GM18505 (cell line): ENCODE measurements at regions not wholly inside any gene's neighbourhood (a gene's known extent, or its start where the extent isn't known, plus 50 kb on each side); places are given as distances from the start of the nearest gene placed in this dataset.
"Not testable (repeated sequence)": the region's sequence is repeated elsewhere in the genome, so short reads cannot be mapped to it uniquely, and the experiment has no call there.

Source experiments
- ATAC-seq: cut with Tn5 transposase; IDR thresholded peaks from one replicate; pipeline ENCODE4 v1.9.1; 2021; ENCODE audit not compliant: unreplicated experiment
- POLR2A ChIP-seq: IDR thresholded peaks from 4 replicates; pipeline ENCODE4 v1.6.1; 2011; ENCODE audit warnings: borderline replicate concordance; ENCODE audit not compliant: insufficient read depth, insufficient read length; ENCODE audit errors: extremely low read depth

DNA sequence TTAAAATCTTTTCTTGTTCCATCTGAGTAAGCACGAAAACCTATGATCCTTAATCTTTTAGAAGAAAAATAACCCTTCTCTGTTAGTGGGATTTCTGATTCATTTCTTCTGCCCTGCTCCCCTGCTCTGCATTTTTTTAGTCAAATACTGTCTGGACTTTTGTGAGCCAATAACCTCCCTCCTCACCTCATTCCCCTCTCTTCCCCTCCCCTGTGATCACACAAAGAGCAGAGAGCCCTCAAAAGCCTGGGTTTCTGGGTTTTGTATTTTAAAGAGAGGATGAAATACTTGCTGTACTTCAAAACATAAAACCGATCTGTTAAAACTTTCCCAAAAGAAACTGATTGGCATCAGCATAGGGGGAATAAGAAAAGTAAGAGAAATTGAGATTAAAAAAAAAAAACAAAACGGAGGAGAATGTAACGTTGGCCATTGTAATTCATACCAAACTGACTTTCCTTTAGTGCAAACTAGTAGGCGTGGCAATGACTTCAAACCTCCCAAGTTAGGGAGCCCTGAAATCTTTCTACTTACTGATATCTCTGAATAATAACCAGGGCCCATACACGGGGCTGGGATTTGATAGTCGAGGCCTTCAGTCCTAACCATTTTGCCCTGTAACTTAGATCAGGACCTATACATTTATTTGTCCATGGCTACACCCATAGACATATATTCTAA, 232.9 kb downstream of the TM9SF2 start:
- ATAC-seq: no peak
- TF ChIP-seq POLR2A: no peak

DNA sequence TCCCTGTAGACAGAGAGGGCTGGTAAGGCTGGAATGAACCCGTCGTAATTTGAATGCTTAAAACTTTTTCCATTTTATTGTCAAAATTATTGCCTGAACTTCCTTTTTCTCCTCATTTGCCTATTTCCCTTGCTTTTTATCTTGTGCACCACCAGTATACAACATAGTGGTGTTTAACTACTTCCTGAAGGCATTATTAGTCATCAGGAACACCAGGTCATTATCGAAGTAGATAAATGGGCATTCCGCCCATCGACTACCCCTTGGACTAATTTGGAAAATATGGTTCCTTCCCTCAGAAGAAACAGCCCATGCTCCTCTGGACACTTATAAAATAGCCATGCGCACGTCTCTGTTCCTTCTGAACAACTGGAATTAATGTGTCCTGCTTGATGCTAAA, 232.1 kb downstream of the TM9SF2 start:
- TF ChIP-seq POLR2A: no peak
- ATAC-seq: no peak

DNA sequence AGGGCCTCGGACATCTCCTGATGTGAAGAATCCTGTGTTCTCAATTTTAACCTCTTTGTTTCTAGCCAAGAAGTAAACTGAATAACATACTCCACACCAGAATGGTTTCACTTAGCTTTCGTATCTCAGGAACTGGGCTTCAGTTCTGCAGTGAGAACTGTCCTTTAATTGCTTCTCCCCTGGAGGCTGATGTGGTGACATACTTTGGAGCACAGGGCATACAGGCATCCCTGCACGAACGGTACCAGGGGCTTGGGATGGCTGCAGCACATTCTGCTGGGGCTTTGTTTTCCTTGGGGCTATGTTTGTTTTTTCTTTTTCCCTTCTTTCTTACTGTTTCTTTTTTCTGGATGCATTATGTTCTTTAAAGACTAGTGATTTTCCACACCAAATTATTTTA, 230.5 kb downstream of the TM9SF2 start:
- ATAC-seq: no peak
- TF ChIP-seq POLR2A: no peak

DNA sequence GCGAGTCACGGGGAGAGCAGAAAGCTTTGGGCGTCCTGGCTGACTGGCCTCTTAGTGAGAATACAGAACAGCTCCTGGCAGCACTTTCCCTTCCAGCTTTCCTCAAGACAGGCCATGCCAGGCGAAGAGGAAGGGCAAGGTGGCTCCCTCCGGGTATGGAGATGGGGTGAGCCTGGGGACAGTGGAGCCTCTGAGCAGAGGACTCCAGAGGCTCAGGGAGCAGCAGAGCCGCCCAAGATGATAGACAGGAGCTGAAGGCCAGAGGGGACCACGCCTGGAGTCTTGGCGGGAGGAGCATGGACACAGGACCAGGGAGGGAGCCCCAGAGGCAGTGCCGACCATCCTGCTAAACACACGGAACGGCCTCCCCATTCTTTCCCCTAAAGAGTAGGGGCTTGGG, 229.1 kb downstream of the TM9SF2 start:
- TF ChIP-seq POLR2A: no peak
- ATAC-seq: no peak

DNA sequence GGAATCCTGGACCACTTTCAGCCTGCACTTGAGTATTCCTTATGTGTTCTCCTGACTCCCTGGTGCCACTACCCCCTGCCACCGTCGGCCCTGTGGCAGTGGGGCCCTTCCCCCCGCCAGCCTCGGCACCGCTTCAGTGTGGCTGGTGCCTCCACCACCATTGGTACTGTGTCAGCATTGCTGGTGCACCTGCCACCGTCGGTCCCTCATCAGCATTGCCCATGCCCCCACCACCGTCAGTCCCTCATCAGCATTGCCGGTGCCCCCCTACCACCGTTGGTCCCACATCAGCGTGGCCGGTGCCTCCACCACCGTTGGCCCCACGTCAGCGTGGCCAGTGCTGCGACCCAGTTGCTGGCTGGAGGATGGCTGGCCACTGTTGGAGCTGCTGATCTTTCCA, 228.5 kb downstream of the TM9SF2 start:
- TF ChIP-seq POLR2A: no peak

DNA sequence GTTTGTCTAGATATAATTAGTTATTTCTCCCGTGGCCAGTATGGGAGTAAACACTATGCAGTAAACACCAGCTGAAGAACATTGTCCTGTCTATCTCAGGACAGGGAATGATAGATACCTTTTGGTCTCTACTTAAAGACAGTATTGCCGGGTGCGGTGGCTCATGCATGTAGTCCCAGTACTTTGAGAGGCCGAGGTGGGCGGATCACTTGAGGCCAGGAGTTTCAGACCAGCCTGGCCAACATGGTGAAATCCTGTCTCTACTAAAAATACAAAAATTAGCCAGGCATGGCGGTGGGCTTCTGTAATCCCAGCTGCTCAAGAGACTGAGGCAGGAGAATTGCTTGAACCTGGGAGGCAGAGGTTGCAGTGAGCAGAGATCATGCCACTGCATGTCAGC, 226.4 kb downstream of the TM9SF2 start:
- ATAC-seq: not testable (repeated sequence)

More for the DNA sequence above, 228.5 kb downstream of the TM9SF2 start:
- no peak for ATAC-seq

DNA sequence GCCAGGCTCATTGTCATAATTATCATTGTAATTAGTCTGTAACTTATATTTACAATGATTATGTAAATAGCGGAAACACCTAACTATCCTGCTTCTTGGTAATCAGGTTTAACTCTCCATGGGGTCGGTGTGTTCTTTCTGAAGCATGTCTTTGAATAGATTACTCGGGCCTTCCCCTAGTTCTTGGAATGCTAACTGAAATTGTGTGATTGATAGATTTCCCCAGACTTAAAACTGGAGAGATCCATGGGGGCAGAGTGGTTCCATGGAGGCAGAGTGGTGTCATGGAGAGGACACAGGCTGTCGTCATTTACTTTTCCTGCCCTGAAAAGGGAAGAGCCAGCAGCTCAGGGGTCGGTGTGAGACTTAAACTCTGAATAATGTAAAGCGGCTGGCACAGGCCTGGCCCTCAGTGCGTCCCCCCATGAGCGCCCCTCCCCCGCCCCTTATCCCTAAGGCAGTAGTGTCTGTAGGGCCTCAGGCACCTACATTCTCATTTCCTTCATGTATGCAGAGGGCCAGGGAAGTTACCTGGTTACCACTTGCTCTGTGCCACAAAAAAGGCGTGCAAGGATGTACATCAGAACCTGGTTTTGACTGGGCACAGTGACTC, 225.1 kb downstream of the TM9SF2 start:
- TF ChIP-seq POLR2A: no peak
- ATAC-seq: no peak

DNA sequence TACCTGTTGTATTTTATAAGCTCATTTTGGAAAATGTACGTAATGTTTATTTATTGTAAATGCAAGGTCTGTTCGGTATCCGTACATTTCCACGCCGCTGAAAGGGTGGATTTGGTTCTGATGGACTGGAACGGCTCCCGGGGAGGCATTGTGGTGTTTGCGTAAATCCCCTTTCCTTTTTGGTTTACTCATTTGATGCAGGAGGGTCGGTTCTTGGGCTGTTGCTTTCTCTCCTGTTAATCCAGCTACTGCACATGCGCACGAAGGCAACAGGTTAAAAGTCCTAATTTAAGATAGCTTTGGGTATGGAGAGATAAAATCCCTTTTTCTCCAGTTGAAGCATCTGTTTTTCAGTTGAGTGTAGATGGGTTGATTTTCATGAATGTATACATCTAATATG, 224.4 kb downstream of the TM9SF2 start:
- ATAC-seq: no peak
- no peak for TF ChIP-seq POLR2A

DNA sequence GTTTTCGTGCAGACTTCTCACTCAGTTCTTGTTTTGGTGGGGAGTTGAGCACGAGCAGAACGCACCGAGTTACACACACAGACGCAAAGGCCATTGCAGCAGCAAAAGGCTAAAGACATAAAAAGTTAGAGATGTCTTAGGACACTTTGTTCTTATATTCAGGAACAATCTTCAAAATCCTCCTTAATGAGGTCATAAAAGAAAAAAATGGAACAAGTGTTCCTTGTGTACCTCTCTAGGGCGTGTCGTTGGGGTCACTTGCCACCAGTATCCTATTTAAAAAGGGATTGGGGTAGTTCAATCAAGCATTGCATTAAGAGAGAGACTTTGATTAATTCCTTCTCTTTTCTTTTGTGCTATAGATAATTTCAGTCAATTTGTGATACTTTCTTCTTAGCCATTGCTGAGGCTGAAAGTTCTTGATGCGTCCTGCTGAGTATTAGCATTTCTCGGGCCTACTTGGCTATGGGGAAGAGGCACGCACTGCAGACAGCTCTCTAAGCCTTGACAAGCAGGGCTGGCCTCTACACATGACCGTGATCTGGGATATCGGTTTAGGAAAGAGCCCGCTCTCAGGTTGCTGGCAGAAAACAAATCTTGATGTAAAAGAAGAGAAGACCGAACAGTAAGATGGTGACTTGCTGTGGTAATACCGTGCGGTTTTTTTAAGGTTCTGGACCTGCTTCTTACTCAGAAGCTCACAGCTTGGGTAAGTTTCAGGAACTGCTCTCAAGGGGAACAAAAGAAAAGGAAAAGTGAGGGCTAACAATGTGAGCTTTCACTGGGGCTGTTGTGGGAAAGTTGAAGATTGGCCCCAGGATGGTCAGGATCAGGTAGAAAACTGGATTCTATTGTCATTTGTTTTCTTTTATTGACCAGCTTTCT, 223.6 kb downstream of the TM9SF2 start:
- ATAC-seq: no peak
- TF ChIP-seq POLR2A: no peak

DNA sequence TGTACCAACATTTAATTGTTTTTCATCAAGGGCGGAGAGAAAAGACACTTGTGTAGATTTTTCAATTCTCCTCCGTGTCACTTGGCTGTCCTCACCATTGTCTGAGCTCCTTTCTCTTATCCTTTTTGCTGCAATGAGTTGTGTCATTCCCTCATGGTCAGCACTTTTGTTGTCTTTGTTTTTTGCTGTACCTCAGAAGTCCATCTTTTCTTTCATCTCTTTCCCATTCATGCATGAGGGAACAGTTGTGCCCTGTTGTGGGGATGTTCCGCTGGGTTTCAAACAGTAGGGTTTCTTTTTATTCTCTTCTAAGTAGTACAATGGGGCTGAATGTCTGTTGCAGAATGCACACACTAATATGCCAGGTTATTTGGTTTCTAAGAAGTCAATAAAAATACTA, 222.6 kb downstream of the TM9SF2 start:
- no peak for ATAC-seq
- TF ChIP-seq POLR2A: no peak

DNA sequence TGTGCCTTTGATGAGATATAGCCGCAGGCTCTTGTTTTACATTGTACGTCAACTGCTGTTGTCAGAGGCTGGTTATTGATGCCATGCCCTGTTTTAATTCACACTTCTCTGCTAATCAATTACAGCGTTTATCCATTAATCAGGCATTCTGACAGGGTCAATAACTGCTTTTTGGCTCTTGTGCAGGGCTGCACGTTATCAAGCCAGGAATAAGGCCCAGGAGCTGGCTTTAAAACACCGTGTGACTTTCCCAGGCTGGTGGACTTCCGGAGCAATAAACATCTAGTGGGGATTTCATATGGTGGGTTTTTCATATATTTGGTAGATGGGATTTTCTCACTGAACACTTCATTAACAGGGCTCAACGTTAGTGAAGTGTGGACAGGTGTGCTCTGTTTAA, 221.7 kb downstream of the TM9SF2 start:
- no peak for ATAC-seq
- no peak for TF ChIP-seq POLR2A

DNA sequence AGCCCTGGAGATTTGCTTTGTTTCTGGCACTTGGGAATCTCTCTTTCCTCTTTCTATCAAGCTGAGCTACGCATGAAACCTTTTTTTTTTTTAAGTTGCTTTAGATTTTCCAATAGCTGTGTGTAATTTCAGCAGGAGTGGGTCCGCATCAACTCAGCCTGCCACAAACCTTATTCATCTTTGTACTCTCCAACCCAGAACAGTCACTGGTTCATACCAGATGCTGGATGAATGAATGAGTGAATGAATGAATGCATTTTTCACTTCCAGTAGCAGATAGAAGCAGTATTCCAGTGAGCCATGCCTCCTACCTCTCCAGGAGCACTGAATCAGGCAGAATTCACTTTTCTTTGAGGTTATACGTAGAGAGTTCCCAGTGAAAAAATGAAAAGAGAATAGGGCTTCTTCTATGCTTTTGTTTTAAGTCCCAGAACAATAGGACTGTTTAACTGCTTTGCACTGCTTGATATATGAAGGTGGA, 221.1 kb downstream of the TM9SF2 start:
- ATAC-seq: no peak

DNA sequence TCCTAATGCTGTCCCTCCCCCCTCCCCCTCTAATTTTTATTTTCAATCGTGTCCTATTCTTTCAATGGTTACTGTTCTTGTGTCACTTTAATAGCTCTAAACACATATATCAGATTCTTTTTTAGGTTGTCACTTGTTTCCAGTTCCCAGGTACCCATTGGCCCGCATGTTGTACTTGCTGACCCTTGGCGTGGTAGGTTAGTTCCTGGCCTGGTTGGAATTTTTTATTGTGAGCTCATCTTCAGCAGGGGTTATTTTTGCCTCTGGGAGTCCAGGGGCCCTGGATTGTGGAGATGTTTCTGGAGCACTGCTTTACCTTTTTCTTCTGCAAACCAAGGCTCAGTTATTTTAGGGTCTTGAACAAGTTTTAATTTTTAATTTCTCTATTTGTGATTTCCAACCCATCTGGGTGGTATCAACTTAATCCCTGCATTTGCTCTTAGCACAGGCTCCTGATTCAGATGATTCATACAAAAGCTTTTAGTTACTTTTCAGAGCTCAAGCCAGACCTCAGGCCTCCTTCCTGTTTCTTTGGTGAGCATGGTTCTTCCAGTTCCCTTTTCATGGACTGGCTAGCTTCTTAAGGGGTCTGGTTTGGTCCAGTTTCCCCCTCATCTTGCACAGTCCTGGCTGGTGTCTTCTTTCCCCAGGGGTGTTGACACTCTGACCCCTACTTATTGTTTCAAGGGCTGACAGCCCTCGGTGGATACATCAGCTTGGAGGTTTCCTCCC, 220.5 kb downstream of the TM9SF2 start:
- no peak for ATAC-seq
- TF ChIP-seq POLR2A: no peak

More for the DNA sequence above, 221.1 kb downstream of the TM9SF2 start:
- no peak for TF ChIP-seq POLR2A
